HG03196 (cell line): ENCODE measurements at regions not wholly inside any gene's neighbourhood (a gene's known extent, or its start where the extent isn't known, plus 50 kb on each side); places are given as distances from the start of the nearest gene placed in this dataset.

Source experiments
- ATAC-seq: cut with Tn5 transposase; IDR thresholded peaks from one replicate; pipeline ENCODE4 v1.9.1; 2021; ENCODE audit not compliant: unreplicated experiment

DNA sequence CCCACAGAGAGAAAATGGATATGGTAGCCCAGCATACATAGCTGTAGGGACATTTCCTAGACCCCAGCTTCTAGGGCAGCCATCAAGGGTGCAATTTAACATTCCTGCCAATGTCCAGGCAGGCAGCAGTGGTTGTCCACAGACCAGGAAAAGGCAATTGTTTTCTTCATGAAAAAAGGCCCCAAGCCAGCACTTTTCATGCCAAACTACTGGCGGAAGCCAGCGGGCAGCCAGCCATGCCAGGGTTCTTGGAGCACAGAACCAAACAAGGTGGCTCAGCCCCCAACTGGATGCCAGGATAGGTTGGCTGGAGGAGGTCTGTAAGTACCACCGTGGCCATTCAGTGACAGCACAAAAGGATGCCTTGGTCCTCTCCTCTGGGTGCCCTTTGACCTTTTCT is 94.6 kb downstream of the BANF2 start:
- no peak for ATAC-seq

DNA sequence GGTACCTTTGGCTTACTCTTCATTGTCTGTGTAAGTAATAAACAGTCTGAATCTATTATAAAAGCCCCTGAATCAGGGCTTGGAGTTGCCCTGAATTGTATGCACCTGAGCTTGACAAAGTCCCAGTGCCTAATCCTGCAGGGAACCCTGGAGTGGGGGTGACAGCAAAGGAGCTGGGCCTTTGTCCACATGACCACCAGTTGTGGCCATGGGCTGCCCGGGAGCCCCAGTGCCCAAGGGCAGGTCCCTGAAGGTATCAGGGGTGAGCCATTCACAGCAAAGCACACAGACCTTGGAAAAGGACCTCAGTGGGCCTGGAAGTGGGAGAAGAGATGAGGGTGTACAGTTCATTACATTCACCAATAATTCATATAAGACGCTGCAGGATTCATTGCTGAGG is 94.2 kb downstream of the BANF2 start:
- no peak for ATAC-seq

DNA sequence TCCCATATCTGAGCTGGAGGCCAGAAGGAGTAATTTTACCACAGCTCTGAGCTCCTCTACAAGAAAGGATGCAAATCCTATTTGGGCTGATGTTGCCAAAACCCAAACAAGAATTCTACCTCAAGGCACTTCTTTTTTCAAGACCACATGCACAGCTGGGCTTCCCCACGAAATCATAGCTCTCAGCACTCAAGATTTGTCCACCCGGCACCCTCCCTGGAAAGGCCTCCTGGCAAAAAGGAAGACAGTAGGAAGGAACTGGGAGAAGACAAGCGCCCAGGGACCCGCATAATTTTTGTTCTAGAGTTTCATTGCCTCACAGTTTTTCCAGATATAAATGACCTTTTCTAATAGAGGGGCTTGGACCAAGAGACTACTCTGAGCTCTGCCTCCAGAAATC is 90.5 kb downstream of the BANF2 start:
- no peak for ATAC-seq

DNA sequence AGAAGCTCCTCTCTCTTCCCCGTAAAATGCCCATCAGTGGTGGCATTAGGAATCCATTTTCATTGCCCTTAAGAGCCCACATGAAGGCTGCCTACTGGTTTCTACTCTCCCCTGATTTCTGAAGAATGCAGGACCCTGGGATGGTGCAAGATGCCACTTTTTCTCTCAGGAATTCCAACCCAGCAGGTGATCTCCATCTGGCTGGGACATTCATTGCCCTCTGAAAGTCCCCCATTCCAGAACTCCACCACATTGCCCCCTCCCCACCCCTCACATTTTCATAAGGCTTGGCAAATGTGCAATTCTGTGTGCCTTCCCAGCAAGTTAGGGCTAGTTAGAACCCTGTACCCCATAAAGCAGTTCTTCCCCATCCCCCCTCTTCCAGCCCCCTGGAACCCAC is 88.0 kb downstream of the BANF2 start:
- ATAC-seq, result no peak

DNA sequence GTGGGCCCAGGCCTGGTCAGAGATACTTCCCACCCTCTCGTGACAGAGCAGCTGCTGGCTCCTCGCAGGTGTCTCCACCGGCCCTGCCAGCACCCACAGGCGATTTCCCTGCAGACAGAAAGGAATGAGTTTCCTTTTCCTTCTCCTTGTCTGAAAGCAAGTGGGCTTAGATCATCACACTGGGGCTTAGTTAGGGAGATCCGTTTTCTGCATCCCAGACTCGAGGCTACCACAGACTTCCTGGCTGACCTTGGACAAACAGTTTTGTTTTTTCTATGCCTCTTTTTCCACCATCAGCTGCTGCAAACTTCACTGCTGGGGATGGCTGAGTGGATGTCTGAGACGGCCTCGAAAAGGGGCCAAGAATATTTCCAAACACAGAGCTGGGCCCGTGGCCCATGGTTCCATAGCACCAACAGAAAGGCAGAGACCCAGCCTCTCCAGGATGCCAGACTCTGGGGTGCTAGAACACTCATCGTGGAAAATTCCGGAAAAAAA is 86.5 kb downstream of the BANF2 start:
- no peak for ATAC-seq
